SK-N-SH (cell line): ENCODE measurements at regions not wholly inside any gene's neighbourhood (a gene's known extent, or its start where the extent isn't known, plus 50 kb on each side); places are given as distances from the start of the nearest gene placed in this dataset.

Experiments
- CTCF ChIA-PET: fragments of 300-600, 350-600 bp; formaldehyde crosslinking; extraction: SDS; loops from one replicate; lab custom pipeline; 2021; lab: Yijun Ruan, JAX
- POLR2A ChIA-PET: fragments of 350-600 bp; sonication (Branson Sonifier 250); formaldehyde crosslinking; extraction: SDS; loops from one replicate; lab custom pipeline; 2020; ENCODE audit warnings: antibody characterized with exemption, inconsistent platforms; lab: Yijun Ruan, JAX
- DNase-seq: peaks from one replicate; pipeline ENCODE4 v3.0.0; 2012
- H2AFZ ChIP-seq: fragments of 200-600 bp; sonication (generic); 2 replicates; pipeline ENCODE4 v1.8.1; 2016; ENCODE audit warnings: antibody characterized with exemption, mild to moderate bottlenecking, low read depth
- H3F3A ChIP-seq: fragments of 200-600 bp; sonication (generic); replicated peaks from 2 replicates; pipeline ENCODE3; 2016; ENCODE audit warnings: antibody characterized with exemption, mild to moderate bottlenecking; ENCODE audit not compliant: insufficient read depth
- H3K27ac ChIP-seq, 2 experiments: fragments of 200-500 bp in 1 of 2; fragments of 200-600 bp in 1 of 2; sonication (Bioruptor generic) in 1 of 2; sonication (generic), shearing (Covaris generic) in 1 of 2; 2 replicates each; pipeline versions ENCODE4 v1.5.1 to v1.6.1; 2014 to 2016; ENCODE audit warnings: low read depth in 2 of 2, inconsistent platforms in 1 of 2, low read length in 1 of 2, mild to moderate bottlenecking in 1 of 2, mixed read lengths in 1 of 2
- H3K27me3 ChIP-seq: fragments of 200-600 bp; sonication (generic), shearing (Covaris generic); 2 replicates; pipeline ENCODE4 v1.6.1; 2016; ENCODE audit warnings: mixed run types; ENCODE audit not compliant: insufficient read depth
- H3K36me3 ChIP-seq, 2 experiments: fragments of 200-500 bp in 1 of 2; fragments of 200-600 bp in 1 of 2; sonication (Bioruptor generic) in 1 of 2; sonication (generic) in 1 of 2; replicated peaks in 1 of 2; 2 replicates each; pipeline versions ENCODE3 to v1.5.1; 2014 to 2016; ENCODE audit warnings: low read length in 1 of 2, mild to moderate bottlenecking in 1 of 2; ENCODE audit not compliant: insufficient read depth in 2 of 2, control insufficient read depth in 1 of 2
- H3K4me1 ChIP-seq, 2 experiments: fragments of 200-500 bp in 1 of 2; fragments of 200-600 bp in 1 of 2; sonication (Bioruptor generic) in 1 of 2; sonication (generic), shearing (Covaris generic) in 1 of 2; 2 replicates each; pipeline versions ENCODE4 v1.5.1 to v1.6.1; 2014 to 2016; ENCODE audit warnings: low read depth in 1 of 2, low read length in 1 of 2, mixed run types in 1 of 2; ENCODE audit not compliant: insufficient read depth in 2 of 2, control insufficient read depth in 1 of 2
- H3K4me2 ChIP-seq: fragments of 200-600 bp; sonication (generic), shearing (Covaris generic); 2 replicates; pipeline ENCODE4 v1.6.1; 2017; ENCODE audit warnings: mixed run types
- H3K4me3 ChIP-seq, 2 experiments: fragments of 200-500 bp in 1 of 2; fragments of 200-600 bp in 1 of 2; sonication (Bioruptor generic) in 1 of 2; sonication (generic), shearing (Covaris generic) in 1 of 2; 2 replicates each; pipeline versions ENCODE4 v1.5.1 to v1.8.1; 2014 to 2016; ENCODE audit warnings: low read depth in 2 of 2, inconsistent platforms in 1 of 2, low read length in 1 of 2, mild to moderate bottlenecking in 1 of 2, mixed read lengths in 1 of 2, moderate library complexity in 1 of 2
- H3K79me2 ChIP-seq: fragments of 200-600 bp; sonication (generic); 2 replicates; pipeline ENCODE4 v1.8.1; 2017; ENCODE audit warnings: mild to moderate bottlenecking; ENCODE audit not compliant: insufficient read depth
- H3K9ac ChIP-seq: fragments of 200-600 bp; sonication (generic); 2 replicates; pipeline ENCODE4 v1.6.1; 2017; ENCODE audit warnings: mixed run types
- H3K9me2 ChIP-seq: fragments of 200-600 bp; sonication (generic); 2 replicates; pipeline ENCODE4 v1.6.1; 2017; ENCODE audit warnings: mixed run types
- H3K9me3 ChIP-seq: fragments of 200-600 bp; sonication (generic); 2 replicates; pipeline ENCODE4 v1.6.1; 2017; ENCODE audit warnings: mixed run types, mild to moderate bottlenecking, moderate library complexity
- H4K20me1 ChIP-seq: fragments of 200-600 bp; sonication (generic); 2 replicates; pipeline ENCODE4 v1.6.1; 2017; ENCODE audit warnings: mild to moderate bottlenecking, mixed run types; ENCODE audit not compliant: insufficient read depth
- FOXJ3 ChIP-seq: sonication (generic); formaldehyde crosslinking; IDR thresholded peaks from 2 replicates; pipeline ENCODE4 v1.5.1; 2020; ENCODE audit warnings: mild to moderate bottlenecking, missing genetic modification reagents
- GATA2 ChIP-seq: sonication (generic); formaldehyde crosslinking; IDR thresholded peaks from 2 replicates; pipeline ENCODE4 v1.5.0; 2020; ENCODE audit warnings: mild to moderate bottlenecking, missing genetic modification reagents
- POLR2AphosphoS5 ChIP-seq: IDR thresholded peaks from 2 replicates; pipeline ENCODE4 v1.6.1; 2012; ENCODE audit warnings: low read depth, low read length
- RFX5 ChIP-seq: IDR thresholded peaks from 2 replicates; pipeline ENCODE4 v1.6.1; 2012; ENCODE audit warnings: mild to moderate bottlenecking, improper control_type of control experiment, low read length
- SIN3A ChIP-seq: IDR thresholded peaks from 2 replicates; pipeline ENCODE4 v1.6.1; 2012; ENCODE audit warnings: low read depth, mild to moderate bottlenecking, low read length, moderate library complexity, borderline replicate concordance
- TEAD4 ChIP-seq: IDR thresholded peaks from 2 replicates; pipeline ENCODE4 v1.4.0; 2012; ENCODE audit warnings: mild to moderate bottlenecking, borderline replicate concordance; ENCODE audit not compliant: insufficient read depth
- WGBS: methylation state at CpG from one replicate; pipeline ENCODE4 v1.1.6; 2017; ENCODE audit warnings: low lambda C conversion rate; 5-methylcytosine and 5-hydroxymethylcytosine counted together
- TF ChIP-seq, protein P1 (sequence below): fragments of 150-350 bp; IDR thresholded peaks from 2 replicates; pipeline ENCODE4 v1.6.1; 2016; ENCODE audit warnings: mild to moderate bottlenecking, low read depth, low read length
- TF ChIP-seq, protein P2 (sequence below): IDR thresholded peaks from 2 replicates; pipeline ENCODE4 v1.6.1; 2012; ENCODE audit warnings: mild to moderate bottlenecking, low read depth, low read length, moderate library complexity

DNA sequence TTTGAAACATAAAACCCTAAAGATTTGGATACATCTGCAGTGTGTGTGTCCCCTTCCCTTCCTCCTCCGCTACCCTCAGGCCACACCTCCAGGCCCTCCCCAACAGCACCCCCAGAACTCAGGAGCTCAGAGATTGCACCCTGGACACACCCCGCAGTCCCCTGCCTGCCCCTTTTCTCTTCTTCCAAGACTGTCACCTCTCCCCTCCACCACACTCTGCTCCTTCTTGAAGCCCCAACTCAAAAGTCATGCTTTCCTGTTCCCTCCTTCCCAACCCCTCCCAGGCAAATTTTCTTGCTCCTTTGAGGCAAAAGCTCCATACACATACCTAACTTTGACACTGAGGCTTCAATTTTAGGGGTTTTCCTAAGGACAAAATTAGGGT is 285.7 kb upstream of the STT3B start:
- Histone ChIP-seq H3K9ac (no peak overlapping the region), H3K79me2 (no peaks in the 10 kb centered on the region), H3K4me1 (no peaks in the 10 kb centered on the region), H3K4me3 (no peak overlapping the region), H4K20me1 (no peaks in the 10 kb centered on the region), H3K4me2 (no peak overlapping the region), H3K36me3 (no peaks in the 10 kb centered on the region), H2AFZ (no peak overlapping the region), H3K9me2 (no peaks in the 10 kb centered on the region), H3K9me3 (no peaks in the 10 kb centered on the region), H3F3A (no peaks in the 10 kb centered on the region), H3K27ac (no peak overlapping the region), H3K27me3 (no peaks in the 10 kb centered on the region)
- ChIA-PET POLR2A (no interaction called here), CTCF (interaction anchor here (0.6 to 1.5 kb wide), 3 partner anchors 9 to 311 kb away, joined by 3 read pairs; no protein-coding TSS in a partner anchor)
- DNase-seq, result no peak
- TF ChIP-seq TEAD4, result no peak
- WGBS, result 65% methylated on average over 2 of the region's 2 CpGs

DNA sequence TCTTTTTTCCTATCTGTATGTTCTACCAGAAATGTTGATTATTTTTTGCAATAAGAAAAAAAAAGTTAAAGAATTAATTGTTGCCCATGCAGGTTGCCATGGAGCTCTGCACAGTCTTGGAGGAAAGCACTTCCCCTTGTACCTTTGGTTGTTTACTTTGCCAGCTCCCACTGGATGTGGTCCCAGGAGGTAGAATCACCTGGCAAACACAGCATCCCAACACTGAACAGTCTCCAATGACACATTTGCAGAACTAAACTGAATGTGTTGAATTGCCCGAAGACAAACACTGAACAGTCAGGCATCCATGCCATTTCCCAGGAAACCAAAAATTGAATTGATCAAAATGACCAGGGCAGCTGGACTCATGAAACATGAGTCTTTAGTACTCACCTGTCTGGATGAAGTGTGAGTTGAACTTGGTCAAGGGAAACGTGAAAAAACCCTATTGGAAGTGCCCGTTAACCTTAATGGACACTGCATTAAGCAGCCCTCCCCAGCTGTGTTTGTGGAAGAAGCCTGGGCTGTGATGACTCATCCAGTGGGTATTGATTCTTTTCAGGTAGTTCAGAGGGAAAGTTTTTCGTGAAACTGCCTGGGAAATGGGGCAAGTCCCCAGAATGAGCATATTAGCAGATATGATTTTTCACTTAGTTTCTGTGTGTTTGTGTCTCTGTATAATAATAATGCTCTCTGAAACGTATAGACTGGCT is 284.7 kb upstream of the STT3B start:
- TF ChIP-seq, protein P1, sequence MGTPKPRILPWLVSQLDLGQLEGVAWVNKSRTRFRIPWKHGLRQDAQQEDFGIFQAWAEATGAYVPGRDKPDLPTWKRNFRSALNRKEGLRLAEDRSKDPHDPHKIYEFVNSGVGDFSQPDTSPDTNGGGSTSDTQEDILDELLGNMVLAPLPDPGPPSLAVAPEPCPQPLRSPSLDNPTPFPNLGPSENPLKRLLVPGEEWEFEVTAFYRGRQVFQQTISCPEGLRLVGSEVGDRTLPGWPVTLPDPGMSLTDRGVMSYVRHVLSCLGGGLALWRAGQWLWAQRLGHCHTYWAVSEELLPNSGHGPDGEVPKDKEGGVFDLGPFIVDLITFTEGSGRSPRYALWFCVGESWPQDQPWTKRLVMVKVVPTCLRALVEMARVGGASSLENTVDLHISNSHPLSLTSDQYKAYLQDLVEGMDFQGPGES, result no peak
- TF ChIP-seq GATA2 (CRISPR knock-in tag), result no peak
- no peak for TF ChIP-seq RFX5
- TF ChIP-seq, protein P2, sequence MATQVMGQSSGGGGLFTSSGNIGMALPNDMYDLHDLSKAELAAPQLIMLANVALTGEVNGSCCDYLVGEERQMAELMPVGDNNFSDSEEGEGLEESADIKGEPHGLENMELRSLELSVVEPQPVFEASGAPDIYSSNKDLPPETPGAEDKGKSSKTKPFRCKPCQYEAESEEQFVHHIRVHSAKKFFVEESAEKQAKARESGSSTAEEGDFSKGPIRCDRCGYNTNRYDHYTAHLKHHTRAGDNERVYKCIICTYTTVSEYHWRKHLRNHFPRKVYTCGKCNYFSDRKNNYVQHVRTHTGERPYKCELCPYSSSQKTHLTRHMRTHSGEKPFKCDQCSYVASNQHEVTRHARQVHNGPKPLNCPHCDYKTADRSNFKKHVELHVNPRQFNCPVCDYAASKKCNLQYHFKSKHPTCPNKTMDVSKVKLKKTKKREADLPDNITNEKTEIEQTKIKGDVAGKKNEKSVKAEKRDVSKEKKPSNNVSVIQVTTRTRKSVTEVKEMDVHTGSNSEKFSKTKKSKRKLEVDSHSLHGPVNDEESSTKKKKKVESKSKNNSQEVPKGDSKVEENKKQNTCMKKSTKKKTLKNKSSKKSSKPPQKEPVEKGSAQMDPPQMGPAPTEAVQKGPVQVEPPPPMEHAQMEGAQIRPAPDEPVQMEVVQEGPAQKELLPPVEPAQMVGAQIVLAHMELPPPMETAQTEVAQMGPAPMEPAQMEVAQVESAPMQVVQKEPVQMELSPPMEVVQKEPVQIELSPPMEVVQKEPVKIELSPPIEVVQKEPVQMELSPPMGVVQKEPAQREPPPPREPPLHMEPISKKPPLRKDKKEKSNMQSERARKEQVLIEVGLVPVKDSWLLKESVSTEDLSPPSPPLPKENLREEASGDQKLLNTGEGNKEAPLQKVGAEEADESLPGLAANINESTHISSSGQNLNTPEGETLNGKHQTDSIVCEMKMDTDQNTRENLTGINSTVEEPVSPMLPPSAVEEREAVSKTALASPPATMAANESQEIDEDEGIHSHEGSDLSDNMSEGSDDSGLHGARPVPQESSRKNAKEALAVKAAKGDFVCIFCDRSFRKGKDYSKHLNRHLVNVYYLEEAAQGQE, result no peak
- TF ChIP-seq POLR2AphosphoS5, result no peak
- no peak for TF ChIP-seq SIN3A
- no peak for TF ChIP-seq FOXJ3
- TF ChIP-seq, all 33 proteins: peak for 0
- CTCF ChIA-PET, result interaction anchor here (0.6 to 1.0 kb wide), 2 partner anchors 10 to 312 kb away, joined by 3 read pairs; no protein-coding TSS in a partner anchor
- Histone ChIP-seq H3K4me1 (no peaks in the 10 kb centered on the region), H3K9ac (no peak overlapping the region), H3K9me2 (no peaks in the 10 kb centered on the region), H3K4me2 (no peak overlapping the region), H4K20me1 (no peaks in the 10 kb centered on the region), H3K4me3 (no peak overlapping the region), H3K27ac (no peak overlapping the region), H3K36me3 (no peaks in the 10 kb centered on the region), H3K9me3 (no peaks in the 10 kb centered on the region), H2AFZ (no peak overlapping the region), H3F3A (no peaks in the 10 kb centered on the region), H3K27me3 (no peaks in the 10 kb centered on the region), H3K79me2 (no peaks in the 10 kb centered on the region)
- DNase-seq, result no peak
- 43% methylated on average over 5 of the region's 5 CpGs for WGBS
- POLR2A ChIA-PET, result no interaction called here
